H1 (cell line): ENCODE measurements at regions not wholly inside any gene's neighbourhood (a gene's known extent, or its start where the extent isn't known, plus 50 kb on each side); places are given as distances from the start of the nearest gene placed in this dataset.

ENCODE experiments used
- RFX5 ChIP-seq: IDR thresholded peaks from 2 replicates; pipeline ENCODE4 v1.6.1; 2011; ENCODE audit warnings: low read depth, low read length, improper control_type of control experiment, borderline replicate concordance
- TBP ChIP-seq: IDR thresholded peaks from 2 replicates; pipeline ENCODE4 v1.6.1; 2011; ENCODE audit warnings: low read depth, low read length, improper control_type of control experiment
- USF2 ChIP-seq: IDR thresholded peaks from 2 replicates; pipeline ENCODE4 v1.6.1; 2011; ENCODE audit warnings: low read length, improper control_type of control experiment

GRCh38 chr7:84314263-84314662 lies 119.7 kb upstream of the SEMA3A start:
- TF ChIP-seq TBP (no peak), RFX5 (no peak), USF2 (no peak)
